Sigmoid colon (tissue), 4 donors: ENCODE measurements at regions not wholly inside any gene's neighbourhood (a gene's known extent, or its start where the extent isn't known, plus 50 kb on each side); places are given as distances from the start of the nearest gene placed in this dataset.

Source experiments
- EP300 ChIP-seq, 4 donors: sonication (generic); formaldehyde crosslinking; IDR thresholded peaks; one replicate each; pipeline ENCODE4 v1.6.1; 2017; ENCODE audit warnings: antibody characterized with exemption in 4 of 4
- POLR2A ChIP-seq, 2 donors: fragments of 450-650 bp; IDR thresholded peaks; one replicate each; pipeline ENCODE4 v1.6.1; 2016; ENCODE audit warnings: antibody characterized with exemption in 2 of 2, mild to moderate bottlenecking in 2 of 2, moderate library complexity in 2 of 2
- TF ChIP-seq, protein P1 (sequence below), 4 experiments: fragments of 450-650 bp in 3 of 4; fragments of 200-600 bp in 1 of 4; IDR thresholded peaks; one replicate each; pipeline ENCODE4 v1.5.1; 2016 to 2019; ENCODE audit warnings: antibody characterized with exemption in 4 of 4, mild to moderate bottlenecking in 3 of 4, moderate library complexity in 2 of 4

DNA sequence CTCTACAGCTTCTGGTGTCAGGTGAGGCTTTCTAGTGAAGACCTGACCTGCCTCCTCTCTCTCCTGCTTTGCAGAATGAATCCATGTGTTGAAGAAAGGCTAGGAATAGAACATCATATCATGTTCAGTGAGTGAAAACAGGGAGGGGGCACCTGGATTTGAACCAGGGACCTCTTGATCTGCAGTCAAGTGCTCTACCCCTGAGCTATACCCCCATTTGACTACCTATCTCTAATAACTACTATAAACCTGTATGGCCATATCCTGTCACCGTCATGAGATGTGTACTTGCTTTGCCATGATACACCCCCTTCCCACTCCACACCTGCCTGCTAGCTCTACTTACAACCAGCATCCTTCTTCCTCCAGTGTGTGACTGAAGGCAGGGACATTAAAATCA is 91.3 kb upstream of the ZNF746 start:
- no peak for TF ChIP-seq EP300 (IDR thresholded peaks at IDR 0.05)
- TF ChIP-seq, protein P1, sequence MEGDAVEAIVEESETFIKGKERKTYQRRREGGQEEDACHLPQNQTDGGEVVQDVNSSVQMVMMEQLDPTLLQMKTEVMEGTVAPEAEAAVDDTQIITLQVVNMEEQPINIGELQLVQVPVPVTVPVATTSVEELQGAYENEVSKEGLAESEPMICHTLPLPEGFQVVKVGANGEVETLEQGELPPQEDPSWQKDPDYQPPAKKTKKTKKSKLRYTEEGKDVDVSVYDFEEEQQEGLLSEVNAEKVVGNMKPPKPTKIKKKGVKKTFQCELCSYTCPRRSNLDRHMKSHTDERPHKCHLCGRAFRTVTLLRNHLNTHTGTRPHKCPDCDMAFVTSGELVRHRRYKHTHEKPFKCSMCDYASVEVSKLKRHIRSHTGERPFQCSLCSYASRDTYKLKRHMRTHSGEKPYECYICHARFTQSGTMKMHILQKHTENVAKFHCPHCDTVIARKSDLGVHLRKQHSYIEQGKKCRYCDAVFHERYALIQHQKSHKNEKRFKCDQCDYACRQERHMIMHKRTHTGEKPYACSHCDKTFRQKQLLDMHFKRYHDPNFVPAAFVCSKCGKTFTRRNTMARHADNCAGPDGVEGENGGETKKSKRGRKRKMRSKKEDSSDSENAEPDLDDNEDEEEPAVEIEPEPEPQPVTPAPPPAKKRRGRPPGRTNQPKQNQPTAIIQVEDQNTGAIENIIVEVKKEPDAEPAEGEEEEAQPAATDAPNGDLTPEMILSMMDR (IDR thresholded peaks at IDR 0.05): no peak
- no peak for TF ChIP-seq POLR2A (IDR thresholded peaks at IDR 0.05)
